GM12892 (cell line): ENCODE measurements at regions not wholly inside any gene's neighbourhood (a gene's known extent, or its start where the extent isn't known, plus 50 kb on each side); places are given as distances from the start of the nearest gene placed in this dataset.

Experiments used
- POLR2A ChIP-seq: IDR thresholded peaks from 2 replicates; pipeline ENCODE4 v1.6.1; 2011; ENCODE audit warnings: low read depth, low read length, control low read depth
- POLR2AphosphoS5 ChIP-seq: IDR thresholded peaks from 2 replicates; pipeline ENCODE4 v1.6.1; 2011; ENCODE audit warnings: low read depth, low read length, control low read depth
- TAF1 ChIP-seq: IDR thresholded peaks from 2 replicates; pipeline ENCODE4 v1.6.1; 2011; ENCODE audit warnings: low read depth, mild to moderate bottlenecking, control low read depth, low read length, borderline replicate concordance

- TF ChIP-seq TAF1, result no peak
- TF ChIP-seq POLR2A, result no peak
- TF ChIP-seq POLR2AphosphoS5, result no peak
These were observed 536.3 kb upstream of the MKI67 start for GRCh38 chr10:128662520-128662919.
